ENCODE measurements at regions not wholly inside any gene's neighbourhood (a gene's known extent, or its start where the extent isn't known, plus 50 kb on each side); places are given as distances from the start of the nearest gene placed in this dataset.

DNA sequence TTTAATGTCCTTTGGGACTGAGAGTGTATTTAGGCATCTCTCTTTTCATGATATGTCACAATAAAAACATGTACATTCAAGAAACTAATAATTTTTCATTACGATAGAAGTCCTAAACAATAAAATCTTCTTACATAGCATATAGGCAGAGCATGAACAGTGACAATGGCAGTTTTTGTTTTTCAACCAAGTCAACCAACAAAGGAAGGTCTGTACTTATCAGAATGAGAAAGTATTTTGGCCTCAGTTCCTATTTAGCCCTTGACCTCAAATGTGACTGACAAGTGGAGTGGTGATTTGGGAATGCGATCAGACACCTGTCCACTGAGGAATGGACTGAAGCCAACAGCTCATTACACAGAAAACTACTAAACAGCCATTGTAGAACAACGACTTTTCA lies 219.5 kb downstream of the TMEM161B start:
- DNase-seq (ENCODE audit: low spot score) = no peak

GRCh38 chr5:88045931-88046461 lies 222.6 kb downstream of the TMEM161B start:
- ChIA-PET CTCF (interaction anchor here (0.6 kb wide), 1 partner anchor 193 kb away, joined by 3 read pairs; no protein-coding TSS in a partner anchor), POLR2A (ENCODE audit: low non-redundant PET) (no interaction called here)
- TF ChIP-seq CTCF (conservative IDR thresholded peaks at IDR 0.05; ENCODE audit: low read depth, low read length) (no peak), EZH2 (IDR thresholded peaks at IDR 0.05; ENCODE audit: borderline replicate concordance, low read depth, low read length, poor library complexity, severe bottlenecking) (no peak)
- DNase-seq (ENCODE audit: low spot score) = peak; percentile 4
- H3K27ac ChIP-seq (ENCODE audit: low read depth, low read length, poor library complexity, severe bottlenecking) = no peak overlapping the region
- H3K4me3 ChIP-seq (ENCODE audit: low read depth, low read length, poor library complexity, severe bottlenecking) = no peak overlapping the region
- no TSS peak for BruUV-seq (replicated peaks)
- intact Hi-C loops (cut with micrococcal nuclease; ENCODE audit: unreplicated experiment) = no loop called here
- H3K9me3 ChIP-seq (ENCODE audit: low read depth, low read length, poor library complexity, severe bottlenecking) = no peaks in the 10 kb centered on the region
- H3K36me3 ChIP-seq (ENCODE audit: insufficient read depth, low read length, poor library complexity, severe bottlenecking) = no peaks in the 10 kb centered on the region
- H3K4me1 ChIP-seq (ENCODE audit: insufficient read depth, low read length, poor library complexity, severe bottlenecking) = no peaks in the 10 kb centered on the region
- H3K27me3 ChIP-seq (replicated peaks; ENCODE audit: insufficient read depth, low read depth, low read length, poor library complexity) = peaks cover 3% of the 10 kb centered on the region

More for the DNA sequence above, 219.5 kb downstream of the TMEM161B start:
- TF ChIP-seq EZH2 (IDR thresholded peaks at IDR 0.05; ENCODE audit: borderline replicate concordance, low read depth, low read length, poor library complexity, severe bottlenecking) (no peak), CTCF (conservative IDR thresholded peaks at IDR 0.05; ENCODE audit: low read depth, low read length) (no peak)
- Histone ChIP-seq H3K9me3 (ENCODE audit: low read depth, low read length, poor library complexity, severe bottlenecking) (no peaks in the 10 kb centered on the region), H3K27ac (ENCODE audit: low read depth, low read length, poor library complexity, severe bottlenecking) (no peak overlapping the region), H3K27me3 (replicated peaks; ENCODE audit: insufficient read depth, low read depth, low read length, poor library complexity) (peaks cover 3% of the 10 kb centered on the region), H3K4me1 (ENCODE audit: insufficient read depth, low read length, poor library complexity, severe bottlenecking) (no peaks in the 10 kb centered on the region), H3K4me3 (ENCODE audit: low read depth, low read length, poor library complexity, severe bottlenecking) (no peak overlapping the region), H3K36me3 (ENCODE audit: insufficient read depth, low read length, poor library complexity, severe bottlenecking) (no peaks in the 10 kb centered on the region)
- POLR2A ChIA-PET (ENCODE audit: low non-redundant PET) = no interaction called here
- no TSS peak for BruUV-seq (replicated peaks)
- intact Hi-C loops (cut with micrococcal nuclease; ENCODE audit: unreplicated experiment) = no loop called here
- CTCF ChIA-PET = no interaction called here

- Histone ChIP-seq H3K4me1 (ENCODE audit: insufficient read depth, low read length, poor library complexity, severe bottlenecking) (no peaks in the 10 kb centered on the region), H3K36me3 (ENCODE audit: insufficient read depth, low read length, poor library complexity, severe bottlenecking) (no peaks in the 10 kb centered on the region), H3K27me3 (replicated peaks; ENCODE audit: insufficient read depth, low read depth, low read length, poor library complexity) (no peaks in the 10 kb centered on the region), H3K4me3 (ENCODE audit: low read depth, low read length, poor library complexity, severe bottlenecking) (no peak overlapping the region), H3K27ac (ENCODE audit: low read depth, low read length, poor library complexity, severe bottlenecking) (no peak overlapping the region), H3K9me3 (ENCODE audit: low read depth, low read length, poor library complexity, severe bottlenecking) (no peaks in the 10 kb centered on the region)
- TF ChIP-seq EZH2 (IDR thresholded peaks at IDR 0.05; ENCODE audit: borderline replicate concordance, low read depth, low read length, poor library complexity, severe bottlenecking) (no peak), CTCF (conservative IDR thresholded peaks at IDR 0.05; ENCODE audit: low read depth, low read length) (no peak)
- intact Hi-C loops (cut with micrococcal nuclease; ENCODE audit: unreplicated experiment) = no loop called here
- ChIA-PET POLR2A (ENCODE audit: low non-redundant PET) (no interaction called here), CTCF (no interaction called here)
- no peak for DNase-seq (ENCODE audit: low spot score)
- BruUV-seq (replicated peaks) = no TSS peak
Observed at GRCh38 chr5:88045165-88045564, 223.5 kb downstream of the TMEM161B start.

Data from A673 (cell line).